ENCODE measurements at regions not wholly inside any gene's neighbourhood (a gene's known extent, or its start where the extent isn't known, plus 50 kb on each side); places are given as distances from the start of the nearest gene placed in this dataset.

- TF ChIP-seq, protein P1, sequence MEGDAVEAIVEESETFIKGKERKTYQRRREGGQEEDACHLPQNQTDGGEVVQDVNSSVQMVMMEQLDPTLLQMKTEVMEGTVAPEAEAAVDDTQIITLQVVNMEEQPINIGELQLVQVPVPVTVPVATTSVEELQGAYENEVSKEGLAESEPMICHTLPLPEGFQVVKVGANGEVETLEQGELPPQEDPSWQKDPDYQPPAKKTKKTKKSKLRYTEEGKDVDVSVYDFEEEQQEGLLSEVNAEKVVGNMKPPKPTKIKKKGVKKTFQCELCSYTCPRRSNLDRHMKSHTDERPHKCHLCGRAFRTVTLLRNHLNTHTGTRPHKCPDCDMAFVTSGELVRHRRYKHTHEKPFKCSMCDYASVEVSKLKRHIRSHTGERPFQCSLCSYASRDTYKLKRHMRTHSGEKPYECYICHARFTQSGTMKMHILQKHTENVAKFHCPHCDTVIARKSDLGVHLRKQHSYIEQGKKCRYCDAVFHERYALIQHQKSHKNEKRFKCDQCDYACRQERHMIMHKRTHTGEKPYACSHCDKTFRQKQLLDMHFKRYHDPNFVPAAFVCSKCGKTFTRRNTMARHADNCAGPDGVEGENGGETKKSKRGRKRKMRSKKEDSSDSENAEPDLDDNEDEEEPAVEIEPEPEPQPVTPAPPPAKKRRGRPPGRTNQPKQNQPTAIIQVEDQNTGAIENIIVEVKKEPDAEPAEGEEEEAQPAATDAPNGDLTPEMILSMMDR (IDR thresholded peaks at IDR 0.05): no peak
- no peaks in the 10 kb centered on the region for H3K4me1 ChIP-seq (ENCODE audit: control insufficient read depth in 1 of 2, insufficient read depth in 1 of 2, low read depth in 1 of 2, low read length in 1 of 2)
- no peak overlapping the region for H3K27ac ChIP-seq
- no peaks in the 10 kb centered on the region for H3K9me3 ChIP-seq
- no peaks in the 10 kb centered on the region for H3K36me3 ChIP-seq
- H3K4me3 ChIP-seq (ENCODE audit: low read depth in 1 of 2, low read length in 1 of 2): no peak overlapping the region
- H3K27me3 ChIP-seq: no peaks in the 10 kb centered on the region
Measured at GRCh38 chr15:46901001-46901400, 816.3 kb upstream of the SEMA6D start.

DNA sequence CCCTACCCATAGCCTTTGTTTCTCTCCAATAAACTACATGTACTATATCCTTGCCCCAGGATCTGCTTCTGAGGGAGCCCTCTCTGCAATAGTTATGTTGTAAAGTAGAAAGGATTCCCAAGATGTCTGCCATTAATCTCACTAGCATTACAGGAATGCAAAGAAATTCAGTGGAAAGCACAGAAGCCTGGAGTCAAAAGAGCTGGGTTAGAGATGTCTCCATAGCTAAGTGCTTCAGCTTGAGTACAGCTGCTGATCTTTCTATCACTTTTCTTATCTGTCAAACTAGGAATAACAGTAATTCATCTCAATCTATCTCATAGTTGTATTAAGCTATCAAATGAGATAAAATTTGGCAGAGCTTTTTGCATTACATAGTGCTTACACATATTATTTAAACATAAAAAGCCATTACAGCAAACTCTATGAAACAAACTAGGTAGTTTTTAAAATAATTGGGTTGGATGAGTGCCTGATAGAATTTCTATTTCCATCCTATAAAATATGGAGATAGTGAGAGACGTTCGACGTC lies 799.5 kb upstream of the SEMA6D start:
- Histone ChIP-seq H3K36me3 (no peaks in the 10 kb centered on the region), H3K27me3 (no peaks in the 10 kb centered on the region), H3K4me1 (ENCODE audit: control insufficient read depth in 1 of 2, insufficient read depth in 1 of 2, low read depth in 1 of 2, low read length in 1 of 2) (no peaks in the 10 kb centered on the region), H3K9me3 (no peaks in the 10 kb centered on the region), H3K27ac (no peak overlapping the region), H3K4me3 (ENCODE audit: low read depth in 1 of 2, low read length in 1 of 2) (no peak overlapping the region)
- TF ChIP-seq, protein P1 (IDR thresholded peaks at IDR 0.05): no peak

- no peaks in the 10 kb centered on the region for H3K4me1 ChIP-seq (ENCODE audit: control insufficient read depth in 1 of 2, insufficient read depth in 1 of 2, low read depth in 1 of 2, low read length in 1 of 2)
- H3K9me3 ChIP-seq: no peaks in the 10 kb centered on the region
- H3K36me3 ChIP-seq: no peaks in the 10 kb centered on the region
- TF ChIP-seq, protein P1 (IDR thresholded peaks at IDR 0.05): no peak
- H3K27me3 ChIP-seq: no peaks in the 10 kb centered on the region
- no peak overlapping the region for H3K4me3 ChIP-seq (ENCODE audit: low read depth in 1 of 2, low read length in 1 of 2)
- no peak overlapping the region for H3K27ac ChIP-seq
Measured at GRCh38 chr15:46918462-46919140, 798.7 kb upstream of the SEMA6D start.

GRCh38 chr15:46921891-46922290 lies 795.4 kb upstream of the SEMA6D start:
- Histone ChIP-seq H3K27me3 (no peaks in the 10 kb centered on the region), H3K9me3 (no peaks in the 10 kb centered on the region), H3K27ac (no peak overlapping the region), H3K4me3 (ENCODE audit: low read depth in 1 of 2, low read length in 1 of 2) (no peak overlapping the region), H3K36me3 (no peaks in the 10 kb centered on the region), H3K4me1 (ENCODE audit: control insufficient read depth in 1 of 2, insufficient read depth in 1 of 2, low read depth in 1 of 2, low read length in 1 of 2) (no peaks in the 10 kb centered on the region)
- TF ChIP-seq, protein P1 (IDR thresholded peaks at IDR 0.05): no peak

DNA sequence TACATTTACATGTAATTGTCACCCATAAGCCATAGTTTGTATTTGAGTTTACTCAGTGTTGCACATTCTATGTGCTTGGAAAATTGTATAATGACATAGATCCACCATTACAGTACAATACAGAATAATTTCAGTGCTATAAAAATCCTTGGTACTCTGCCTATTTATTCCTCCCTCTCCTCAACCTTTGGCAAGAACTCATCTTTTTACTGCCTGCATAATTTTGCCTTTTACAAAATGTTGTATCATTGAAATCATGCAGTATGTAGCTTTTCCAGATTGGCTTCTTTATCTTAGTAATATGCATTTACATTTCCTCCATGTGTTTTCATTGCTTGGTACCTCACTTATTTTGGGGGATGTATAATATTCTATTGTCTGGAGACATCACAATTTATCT lies 786.9 kb upstream of the SEMA6D start:
- Histone ChIP-seq H3K27ac (no peak overlapping the region), H3K4me3 (ENCODE audit: low read depth in 1 of 2, low read length in 1 of 2) (no peak overlapping the region), H3K27me3 (no peaks in the 10 kb centered on the region), H3K9me3 (no peaks in the 10 kb centered on the region), H3K36me3 (no peaks in the 10 kb centered on the region), H3K4me1 (ENCODE audit: control insufficient read depth in 1 of 2, insufficient read depth in 1 of 2, low read depth in 1 of 2, low read length in 1 of 2) (no peaks in the 10 kb centered on the region)
- TF ChIP-seq, protein P1 (IDR thresholded peaks at IDR 0.05): no peak

Measured in neutrophil (primary cell).